ENCODE measurements at regions not wholly inside any gene's neighbourhood (a gene's known extent, or its start where the extent isn't known, plus 50 kb on each side); places are given as distances from the start of the nearest gene placed in this dataset.

- no peak for TF ChIP-seq CTCF (IDR thresholded peaks at IDR 0.05; ENCODE audit: control insufficient read depth, extremely low read depth, insufficient read depth)
- DNase-seq (ENCODE audit: low read depth), result no peak
- H3K4me3 ChIP-seq (ENCODE audit: low read depth, low read length), result no peak overlapping the region
Observed at GRCh38 chr1:238279694-238280380, 389.1 kb upstream of the ZP4 start.

GRCh38 chr1:238272145-238272544, 381.4 kb upstream of the ZP4 start:
- DNase-seq (ENCODE audit: low read depth), result no peak
- no peak overlapping the region for H3K4me3 ChIP-seq (ENCODE audit: low read depth, low read length)
- no peak for TF ChIP-seq CTCF (IDR thresholded peaks at IDR 0.05; ENCODE audit: control insufficient read depth, extremely low read depth, insufficient read depth)

- no peak overlapping the region for H3K4me3 ChIP-seq (ENCODE audit: low read depth, low read length)
- DNase-seq (ENCODE audit: low read depth), result no peak
- no peak for TF ChIP-seq CTCF (IDR thresholded peaks at IDR 0.05; ENCODE audit: control insufficient read depth, extremely low read depth, insufficient read depth)
Observed at GRCh38 chr1:238265866-238266265, 375.1 kb upstream of the ZP4 start.

GRCh38 chr1:238264951-238265350, 374.2 kb upstream of the ZP4 start:
- no peak for DNase-seq (ENCODE audit: low read depth)
- TF ChIP-seq CTCF (IDR thresholded peaks at IDR 0.05; ENCODE audit: control insufficient read depth, extremely low read depth, insufficient read depth), result no peak
- H3K4me3 ChIP-seq (ENCODE audit: low read depth, low read length), result no peak overlapping the region

GRCh38 chr1:238258510-238258909, 367.8 kb upstream of the ZP4 start:
- TF ChIP-seq CTCF (IDR thresholded peaks at IDR 0.05; ENCODE audit: control insufficient read depth, extremely low read depth, insufficient read depth), result no peak
- no peak for DNase-seq (ENCODE audit: low read depth)
- H3K4me3 ChIP-seq (ENCODE audit: low read depth, low read length), result no peak overlapping the region

- no peak for DNase-seq (ENCODE audit: low read depth)
- no peak for TF ChIP-seq CTCF (IDR thresholded peaks at IDR 0.05; ENCODE audit: control insufficient read depth, extremely low read depth, insufficient read depth)
- no peak overlapping the region for H3K4me3 ChIP-seq (ENCODE audit: low read depth, low read length)
Observed at GRCh38 chr1:238257018-238257621, 366.4 kb upstream of the ZP4 start.

DNA sequence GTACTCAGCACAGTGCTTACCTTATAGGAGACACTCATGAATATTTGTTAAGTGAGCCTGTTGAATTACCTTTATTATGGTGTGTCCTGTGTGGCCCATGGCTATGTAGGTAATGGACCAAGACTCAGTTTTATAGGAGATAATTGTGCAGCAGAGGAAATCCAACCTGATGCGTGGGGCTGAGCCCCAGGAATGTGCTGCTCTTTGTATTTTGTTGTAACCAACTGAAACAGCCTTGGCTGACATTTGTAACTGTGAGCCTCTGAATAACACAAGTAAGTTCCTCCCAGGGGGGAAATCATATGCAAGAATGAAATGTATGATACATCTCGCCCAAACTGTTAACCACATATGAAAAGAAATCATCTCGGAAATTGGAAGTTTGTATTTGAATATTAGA, 364.2 kb upstream of the ZP4 start:
- no peak for DNase-seq (ENCODE audit: low read depth)
- no peak for TF ChIP-seq CTCF (IDR thresholded peaks at IDR 0.05; ENCODE audit: control insufficient read depth, extremely low read depth, insufficient read depth)
- no peak overlapping the region for H3K4me3 ChIP-seq (ENCODE audit: low read depth, low read length)
